Amniotic epithelial cell (primary cell): ENCODE measurements at regions not wholly inside any gene's neighbourhood (a gene's known extent, or its start where the extent isn't known, plus 50 kb on each side); places are given as distances from the start of the nearest gene placed in this dataset.

ENCODE experiments used
- DNase-seq: peaks from one replicate; pipeline ENCODE4 v3.0.0-alpha.2; 2010; ENCODE audit warnings: low read depth

- DNase-seq, result peak; percentile 20
Observed at GRCh38 chr21:27426196-27426595, 459.3 kb upstream of the ADAMTS5 start.

GRCh38 chr21:27425574-27425973 lies 458.7 kb upstream of the ADAMTS5 start:
- DNase-seq, result peak; percentile 78

GRCh38 chr21:27425172-27425571 lies 458.3 kb upstream of the ADAMTS5 start:
- peak; percentile 48 for DNase-seq

GRCh38 chr21:27424601-27425000 lies 457.7 kb upstream of the ADAMTS5 start:
- peak; percentile 41 for DNase-seq

GRCh38 chr21:27423906-27424595 lies 457.2 kb upstream of the ADAMTS5 start:
- peak; percentile 87 for DNase-seq

- DNase-seq, result peak; percentile 91
Observed at GRCh38 chr21:27423038-27423437, 456.1 kb upstream of the ADAMTS5 start.

- DNase-seq, result peak; percentile 34
Observed at GRCh38 chr21:27422435-27422834, 455.5 kb upstream of the ADAMTS5 start.

- DNase-seq, result no peak
Observed at GRCh38 chr21:27421654-27422053, 454.8 kb upstream of the ADAMTS5 start.

GRCh38 chr21:27419153-27419552 lies 452.3 kb upstream of the ADAMTS5 start:
- no peak for DNase-seq

GRCh38 chr21:27418346-27418745 lies 451.5 kb upstream of the ADAMTS5 start:
- no peak for DNase-seq

- no peak for DNase-seq
Observed at GRCh38 chr21:27412530-27412929, 445.6 kb upstream of the ADAMTS5 start.

GRCh38 chr21:27408826-27409225 lies 441.9 kb upstream of the ADAMTS5 start:
- peak; percentile 50 for DNase-seq

- DNase-seq, result no peak
Observed at GRCh38 chr21:27407271-27407670, 440.4 kb upstream of the ADAMTS5 start.

- peak; percentile 62 for DNase-seq
Observed at GRCh38 chr21:27406300-27407009, 439.6 kb upstream of the ADAMTS5 start.

- DNase-seq, result no peak
Observed at GRCh38 chr21:27403011-27403410, 436.1 kb upstream of the ADAMTS5 start.

- DNase-seq, result no peak
Observed at GRCh38 chr21:27400045-27400444, 433.2 kb upstream of the ADAMTS5 start.

GRCh38 chr21:27397578-27397977 lies 430.7 kb upstream of the ADAMTS5 start:
- no peak for DNase-seq

- DNase-seq, result peak; percentile 62
Observed at GRCh38 chr21:27393726-27394125, 426.8 kb upstream of the ADAMTS5 start.

- DNase-seq, result no peak
Observed at GRCh38 chr21:27391990-27392389, 425.1 kb upstream of the ADAMTS5 start.

- no peak for DNase-seq
Observed at GRCh38 chr21:27390384-27390783, 423.5 kb upstream of the ADAMTS5 start.

GRCh38 chr21:27388825-27389224 lies 421.9 kb upstream of the ADAMTS5 start:
- no peak for DNase-seq

GRCh38 chr21:27382404-27382803 lies 415.5 kb upstream of the ADAMTS5 start:
- DNase-seq, result no peak

GRCh38 chr21:27380303-27380702 lies 413.4 kb upstream of the ADAMTS5 start:
- no peak for DNase-seq

GRCh38 chr21:27379354-27379753 lies 412.5 kb upstream of the ADAMTS5 start:
- no peak for DNase-seq
